ENCODE measurements at regions not wholly inside any gene's neighbourhood (a gene's known extent, or its start where the extent isn't known, plus 50 kb on each side); places are given as distances from the start of the nearest gene placed in this dataset.
"Not testable (repeated sequence)": the region's sequence is repeated elsewhere in the genome, so short reads cannot be mapped to it uniquely, and the experiment has no call there.

DNA sequence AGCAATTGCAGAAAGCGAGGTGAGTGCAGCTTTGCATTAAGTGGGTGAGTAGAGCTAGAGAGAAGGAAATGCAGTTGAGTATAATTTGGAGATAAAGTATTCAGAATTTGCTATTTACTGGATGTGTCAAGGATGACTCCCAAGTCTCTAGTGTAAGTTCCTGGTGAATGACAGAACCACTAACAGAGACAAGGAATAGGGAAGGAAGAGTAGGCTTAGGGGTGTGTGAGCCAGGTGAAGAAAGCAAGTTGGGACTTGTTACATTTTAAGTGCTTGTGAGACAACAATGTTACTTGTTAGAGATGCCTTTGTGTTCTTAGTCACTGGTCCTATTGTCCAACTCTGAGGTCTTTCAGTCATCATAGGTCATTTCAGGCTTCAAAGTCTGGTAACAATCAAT, 70.8 kb downstream of the TBC1D26 start:
- not testable (repeated sequence) for TF ChIP-seq SP1 (IDR thresholded peaks at IDR 0.05); FOXA1 (IDR thresholded peaks at IDR 0.05); BHLHE40 (IDR thresholded peaks at IDR 0.05; ENCODE audit: borderline replicate concordance); CTBP1 (IDR thresholded peaks at IDR 0.05; ENCODE audit: borderline replicate concordance)

All from HEK293T (cell line).